ENCODE measurements at regions not wholly inside any gene's neighbourhood (a gene's known extent, or its start where the extent isn't known, plus 50 kb on each side); places are given as distances from the start of the nearest gene placed in this dataset.
A peak's percentile ranks its signal among the peaks of the same experiment; 100 is the strongest.

DNA sequence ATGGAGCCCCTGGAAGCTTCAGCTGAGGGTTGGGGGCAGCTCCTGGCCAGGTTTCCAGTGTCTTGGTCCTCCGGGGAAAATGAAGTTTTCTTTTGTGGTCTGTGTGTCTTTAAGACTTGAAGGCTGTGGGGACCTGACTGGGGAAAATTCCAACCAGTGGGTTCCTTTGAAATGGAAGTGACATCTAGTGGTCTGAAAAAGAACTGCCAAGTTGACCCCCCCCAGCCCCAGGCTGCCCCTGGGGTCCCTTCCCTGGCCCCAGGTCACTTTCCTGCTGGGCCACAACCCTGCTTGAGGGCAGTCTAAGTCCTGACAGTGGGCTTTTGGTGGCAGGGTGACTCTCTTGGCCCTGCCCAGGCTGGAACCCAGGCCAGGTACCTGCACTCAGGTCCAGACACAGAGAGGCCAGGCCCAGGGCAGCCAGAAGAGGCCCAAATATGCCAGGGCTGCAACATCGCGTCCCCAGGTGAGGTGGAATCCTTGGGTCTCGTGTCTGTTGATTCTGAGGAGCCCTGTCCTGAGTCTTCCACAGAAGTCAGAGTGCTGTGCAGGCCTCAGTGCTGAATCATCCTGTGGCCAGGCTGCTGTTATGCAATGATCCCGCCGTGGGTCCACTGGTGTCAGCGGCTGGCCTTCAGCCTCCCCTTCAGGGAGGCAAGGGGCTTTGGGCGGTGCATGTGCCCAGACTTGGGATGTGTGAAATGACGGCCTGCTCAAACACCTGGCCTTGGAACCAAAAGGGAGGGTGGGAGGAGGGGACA lies 68.4 kb downstream of the VEGFA start (continued):
- TF ChIP-seq, protein P1, sequence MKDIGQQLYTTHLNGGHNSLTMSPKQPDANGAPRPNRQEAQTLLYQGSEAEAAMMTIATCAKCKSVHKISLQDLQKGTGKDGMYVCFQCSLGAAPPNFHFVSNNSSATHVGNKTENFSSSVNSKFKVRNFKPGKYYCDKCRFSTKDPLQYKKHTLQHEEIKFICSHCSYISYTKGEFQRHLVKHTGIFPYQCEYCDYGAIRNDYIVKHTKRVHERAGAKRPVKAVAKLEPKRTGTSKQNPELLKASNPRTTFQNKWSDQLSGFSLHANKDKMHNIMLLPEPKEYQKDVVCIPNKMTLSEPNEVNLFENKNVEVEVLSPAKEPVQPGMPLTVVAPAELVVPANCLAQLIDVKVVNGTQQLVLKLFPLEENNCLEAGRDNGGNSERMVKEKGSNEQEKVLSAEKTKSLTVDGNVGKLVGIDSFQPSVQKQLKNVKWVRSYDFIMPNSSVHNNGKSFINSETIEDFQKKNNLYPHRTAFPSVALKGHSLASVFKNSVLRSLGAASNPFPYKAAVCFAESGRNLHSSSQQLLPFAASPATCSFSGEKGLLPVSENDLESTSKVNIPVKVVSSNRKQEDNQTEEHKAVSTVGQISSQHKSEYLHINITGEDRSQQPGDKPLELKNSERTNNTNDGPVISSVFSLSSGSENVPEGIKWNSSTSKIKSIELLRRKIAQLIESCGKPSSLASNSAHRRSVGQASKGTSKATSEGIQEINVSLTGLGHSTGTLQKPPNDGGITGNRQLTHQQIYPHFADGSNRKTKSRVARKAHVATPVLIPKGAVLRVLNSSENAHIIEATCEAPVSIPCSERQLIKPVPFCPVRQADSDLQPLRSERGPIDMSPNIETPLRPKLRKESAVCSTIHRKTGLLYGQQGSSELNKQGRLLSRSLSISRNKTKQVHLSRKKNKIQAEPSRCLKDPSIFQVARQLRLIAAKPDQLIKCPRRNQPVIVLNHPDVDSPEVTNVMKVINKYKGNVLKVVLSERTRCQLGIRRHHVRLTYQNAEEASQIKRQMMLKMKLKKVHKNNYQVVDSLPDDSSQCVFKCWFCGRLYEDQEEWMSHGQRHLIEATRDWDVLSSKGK (CRISPR knock-in tag; IDR thresholded peaks at IDR 0.05): no peak
- TF ChIP-seq MTA1 (IDR thresholded peaks at IDR 0.05; ENCODE audit: borderline replicate concordance): no peak
- TF ChIP-seq, protein P2, sequence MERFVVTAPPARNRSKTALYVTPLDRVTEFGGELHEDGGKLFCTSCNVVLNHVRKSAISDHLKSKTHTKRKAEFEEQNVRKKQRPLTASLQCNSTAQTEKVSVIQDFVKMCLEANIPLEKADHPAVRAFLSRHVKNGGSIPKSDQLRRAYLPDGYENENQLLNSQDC (CRISPR knock-in tag; IDR thresholded peaks at IDR 0.05): no peak
- TF ChIP-seq, protein P3, sequence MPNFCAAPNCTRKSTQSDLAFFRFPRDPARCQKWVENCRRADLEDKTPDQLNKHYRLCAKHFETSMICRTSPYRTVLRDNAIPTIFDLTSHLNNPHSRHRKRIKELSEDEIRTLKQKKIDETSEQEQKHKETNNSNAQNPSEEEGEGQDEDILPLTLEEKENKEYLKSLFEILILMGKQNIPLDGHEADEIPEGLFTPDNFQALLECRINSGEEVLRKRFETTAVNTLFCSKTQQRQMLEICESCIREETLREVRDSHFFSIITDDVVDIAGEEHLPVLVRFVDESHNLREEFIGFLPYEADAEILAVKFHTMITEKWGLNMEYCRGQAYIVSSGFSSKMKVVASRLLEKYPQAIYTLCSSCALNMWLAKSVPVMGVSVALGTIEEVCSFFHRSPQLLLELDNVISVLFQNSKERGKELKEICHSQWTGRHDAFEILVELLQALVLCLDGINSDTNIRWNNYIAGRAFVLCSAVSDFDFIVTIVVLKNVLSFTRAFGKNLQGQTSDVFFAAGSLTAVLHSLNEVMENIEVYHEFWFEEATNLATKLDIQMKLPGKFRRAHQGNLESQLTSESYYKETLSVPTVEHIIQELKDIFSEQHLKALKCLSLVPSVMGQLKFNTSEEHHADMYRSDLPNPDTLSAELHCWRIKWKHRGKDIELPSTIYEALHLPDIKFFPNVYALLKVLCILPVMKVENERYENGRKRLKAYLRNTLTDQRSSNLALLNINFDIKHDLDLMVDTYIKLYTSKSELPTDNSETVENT (CRISPR knock-in tag; IDR thresholded peaks at IDR 0.05): no peak
- TF ChIP-seq, protein P4, sequence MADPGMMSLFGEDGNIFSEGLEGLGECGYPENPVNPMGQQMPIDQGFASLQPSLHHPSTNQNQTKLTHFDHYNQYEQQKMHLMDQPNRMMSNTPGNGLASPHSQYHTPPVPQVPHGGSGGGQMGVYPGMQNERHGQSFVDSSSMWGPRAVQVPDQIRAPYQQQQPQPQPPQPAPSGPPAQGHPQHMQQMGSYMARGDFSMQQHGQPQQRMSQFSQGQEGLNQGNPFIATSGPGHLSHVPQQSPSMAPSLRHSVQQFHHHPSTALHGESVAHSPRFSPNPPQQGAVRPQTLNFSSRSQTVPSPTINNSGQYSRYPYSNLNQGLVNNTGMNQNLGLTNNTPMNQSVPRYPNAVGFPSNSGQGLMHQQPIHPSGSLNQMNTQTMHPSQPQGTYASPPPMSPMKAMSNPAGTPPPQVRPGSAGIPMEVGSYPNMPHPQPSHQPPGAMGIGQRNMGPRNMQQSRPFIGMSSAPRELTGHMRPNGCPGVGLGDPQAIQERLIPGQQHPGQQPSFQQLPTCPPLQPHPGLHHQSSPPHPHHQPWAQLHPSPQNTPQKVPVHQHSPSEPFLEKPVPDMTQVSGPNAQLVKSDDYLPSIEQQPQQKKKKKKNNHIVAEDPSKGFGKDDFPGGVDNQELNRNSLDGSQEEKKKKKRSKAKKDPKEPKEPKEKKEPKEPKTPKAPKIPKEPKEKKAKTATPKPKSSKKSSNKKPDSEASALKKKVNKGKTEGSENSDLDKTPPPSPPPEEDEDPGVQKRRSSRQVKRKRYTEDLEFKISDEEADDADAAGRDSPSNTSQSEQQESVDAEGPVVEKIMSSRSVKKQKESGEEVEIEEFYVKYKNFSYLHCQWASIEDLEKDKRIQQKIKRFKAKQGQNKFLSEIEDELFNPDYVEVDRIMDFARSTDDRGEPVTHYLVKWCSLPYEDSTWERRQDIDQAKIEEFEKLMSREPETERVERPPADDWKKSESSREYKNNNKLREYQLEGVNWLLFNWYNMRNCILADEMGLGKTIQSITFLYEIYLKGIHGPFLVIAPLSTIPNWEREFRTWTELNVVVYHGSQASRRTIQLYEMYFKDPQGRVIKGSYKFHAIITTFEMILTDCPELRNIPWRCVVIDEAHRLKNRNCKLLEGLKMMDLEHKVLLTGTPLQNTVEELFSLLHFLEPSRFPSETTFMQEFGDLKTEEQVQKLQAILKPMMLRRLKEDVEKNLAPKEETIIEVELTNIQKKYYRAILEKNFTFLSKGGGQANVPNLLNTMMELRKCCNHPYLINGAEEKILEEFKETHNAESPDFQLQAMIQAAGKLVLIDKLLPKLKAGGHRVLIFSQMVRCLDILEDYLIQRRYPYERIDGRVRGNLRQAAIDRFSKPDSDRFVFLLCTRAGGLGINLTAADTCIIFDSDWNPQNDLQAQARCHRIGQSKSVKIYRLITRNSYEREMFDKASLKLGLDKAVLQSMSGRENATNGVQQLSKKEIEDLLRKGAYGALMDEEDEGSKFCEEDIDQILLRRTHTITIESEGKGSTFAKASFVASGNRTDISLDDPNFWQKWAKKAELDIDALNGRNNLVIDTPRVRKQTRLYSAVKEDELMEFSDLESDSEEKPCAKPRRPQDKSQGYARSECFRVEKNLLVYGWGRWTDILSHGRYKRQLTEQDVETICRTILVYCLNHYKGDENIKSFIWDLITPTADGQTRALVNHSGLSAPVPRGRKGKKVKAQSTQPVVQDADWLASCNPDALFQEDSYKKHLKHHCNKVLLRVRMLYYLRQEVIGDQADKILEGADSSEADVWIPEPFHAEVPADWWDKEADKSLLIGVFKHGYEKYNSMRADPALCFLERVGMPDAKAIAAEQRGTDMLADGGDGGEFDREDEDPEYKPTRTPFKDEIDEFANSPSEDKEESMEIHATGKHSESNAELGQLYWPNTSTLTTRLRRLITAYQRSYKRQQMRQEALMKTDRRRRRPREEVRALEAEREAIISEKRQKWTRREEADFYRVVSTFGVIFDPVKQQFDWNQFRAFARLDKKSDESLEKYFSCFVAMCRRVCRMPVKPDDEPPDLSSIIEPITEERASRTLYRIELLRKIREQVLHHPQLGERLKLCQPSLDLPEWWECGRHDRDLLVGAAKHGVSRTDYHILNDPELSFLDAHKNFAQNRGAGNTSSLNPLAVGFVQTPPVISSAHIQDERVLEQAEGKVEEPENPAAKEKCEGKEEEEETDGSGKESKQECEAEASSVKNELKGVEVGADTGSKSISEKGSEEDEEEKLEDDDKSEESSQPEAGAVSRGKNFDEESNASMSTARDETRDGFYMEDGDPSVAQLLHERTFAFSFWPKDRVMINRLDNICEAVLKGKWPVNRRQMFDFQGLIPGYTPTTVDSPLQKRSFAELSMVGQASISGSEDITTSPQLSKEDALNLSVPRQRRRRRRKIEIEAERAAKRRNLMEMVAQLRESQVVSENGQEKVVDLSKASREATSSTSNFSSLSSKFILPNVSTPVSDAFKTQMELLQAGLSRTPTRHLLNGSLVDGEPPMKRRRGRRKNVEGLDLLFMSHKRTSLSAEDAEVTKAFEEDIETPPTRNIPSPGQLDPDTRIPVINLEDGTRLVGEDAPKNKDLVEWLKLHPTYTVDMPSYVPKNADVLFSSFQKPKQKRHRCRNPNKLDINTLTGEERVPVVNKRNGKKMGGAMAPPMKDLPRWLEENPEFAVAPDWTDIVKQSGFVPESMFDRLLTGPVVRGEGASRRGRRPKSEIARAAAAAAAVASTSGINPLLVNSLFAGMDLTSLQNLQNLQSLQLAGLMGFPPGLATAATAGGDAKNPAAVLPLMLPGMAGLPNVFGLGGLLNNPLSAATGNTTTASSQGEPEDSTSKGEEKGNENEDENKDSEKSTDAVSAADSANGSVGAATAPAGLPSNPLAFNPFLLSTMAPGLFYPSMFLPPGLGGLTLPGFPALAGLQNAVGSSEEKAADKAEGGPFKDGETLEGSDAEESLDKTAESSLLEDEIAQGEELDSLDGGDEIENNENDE (IDR thresholded peaks at IDR 0.05; ENCODE audit: low read depth, low read length): no peak
- peak; percentile 89 for TF ChIP-seq MAFG (tag; conservative IDR thresholded peaks at IDR 0.05)
- no peak for TF ChIP-seq EWSR1 (IDR thresholded peaks at IDR 0.05; ENCODE audit: borderline replicate concordance, low read depth, partially characterized antibody)
- no peak for TF ChIP-seq TSC22D4 (tag; IDR thresholded peaks at IDR 0.05)
- TF ChIP-seq HCFC1 (IDR thresholded peaks at IDR 0.05; ENCODE audit: low read depth, low read length): no peak
- no peak for TF ChIP-seq TCF7 (IDR thresholded peaks at IDR 0.05; ENCODE audit: borderline replicate concordance)

Data from K562 (cell line).